ENCODE measurements at regions not wholly inside any gene's neighbourhood (a gene's known extent, or its start where the extent isn't known, plus 50 kb on each side); places are given as distances from the start of the nearest gene placed in this dataset.

- TF ChIP-seq CTCF (conservative IDR thresholded peaks at IDR 0.05 in 1 of 2, IDR thresholded peaks at IDR 0.05 in 1 of 2; ENCODE audit: low read depth in 1 of 2, low read length in 2 of 2): no peak
- TF ChIP-seq EZH2 (IDR thresholded peaks at IDR 0.05; ENCODE audit: low read length, missing control alignments): no peak
Measured at GRCh38 chr5:108639366-108639765, 108.3 kb upstream of the FER start.

Measured in fibroblast of lung (primary cell).